ENCODE measurements at regions not wholly inside any gene's neighbourhood (a gene's known extent, or its start where the extent isn't known, plus 50 kb on each side); places are given as distances from the start of the nearest gene placed in this dataset.

- Histone ChIP-seq H3K9me3 (replicated peaks in 1 of 3) (no peaks in the 10 kb centered on the region), H3K27me3 (no peaks in the 10 kb centered on the region), H3K36me3 (replicated peaks in 1 of 2) (no peaks in the 10 kb centered on the region), H3K4me1 (replicated peaks in 1 of 2) (peaks cover 4 to 24% of the 10 kb centered on the region in 2 donors), H3K27ac (no peak overlapping the region), H3K4me3 (no peak overlapping the region)
- no peak for TF ChIP-seq POLR2A (IDR thresholded peaks at IDR 0.05)
- no peak for TF ChIP-seq CTCF (IDR thresholded peaks at IDR 0.05)
- 82 to 93% (median 88%) methylated on average over 7 of the region's 7 CpGs for WGBS, 4 donors
- no peak for DNase-seq
- intact Hi-C loops (cut with DNase I), result loop anchor here (5.0 kb wide), 2 partner anchors 94 to 104 kb away; partner anchors contain the start of gene ATF7IP (in 1 of the 2)
These were observed 102.5 kb upstream of the ATF7IP start for GRCh38 chr12:14262771-14263511.

- 90 to 100% (median 97%) methylated on average over 3 of the region's 3 CpGs for WGBS, 4 donors
- H3K9me3 ChIP-seq (replicated peaks in 1 of 3), result no peaks in the 10 kb centered on the region
- TF ChIP-seq CTCF (IDR thresholded peaks at IDR 0.05) (no peak), POLR2A (IDR thresholded peaks at IDR 0.05) (no peak)
- H3K27me3 ChIP-seq, result no peaks in the 10 kb centered on the region
- no peak for DNase-seq
- intact Hi-C loops (cut with DNase I), result loop anchor here (5.0 kb wide), 2 partner anchors 94 to 104 kb away; partner anchors contain the start of gene ATF7IP (in 1 of the 2)
- no peak overlapping the region for H3K27ac ChIP-seq
- H3K4me3 ChIP-seq, result no peak overlapping the region
- H3K4me1 ChIP-seq (replicated peaks in 1 of 2), result peaks cover 4 to 16% of the 10 kb centered on the region in 2 donors
- H3K36me3 ChIP-seq (replicated peaks in 1 of 2), result no peaks in the 10 kb centered on the region
These were observed 101.7 kb upstream of the ATF7IP start for GRCh38 chr12:14263742-14264141.

GRCh38 chr12:14264316-14264715 lies 101.2 kb upstream of the ATF7IP start:
- intact Hi-C loops (cut with DNase I), result loop anchor here (5.0 kb wide), 2 partner anchors 93 to 103 kb away; partner anchors contain the start of gene ATF7IP (in 1 of the 2)
- TF ChIP-seq POLR2A (IDR thresholded peaks at IDR 0.05) (no peak), CTCF (IDR thresholded peaks at IDR 0.05) (no peak)
- no peaks in the 10 kb centered on the region for H3K9me3 ChIP-seq (replicated peaks in 1 of 3)
- WGBS, 4 donors, result 67 to 79% (median 74%) methylated on average over 2 of the region's 2 CpGs
- H3K4me1 ChIP-seq (replicated peaks in 1 of 2), result peaks cover 4 to 16% of the 10 kb centered on the region in 2 donors
- H3K27ac ChIP-seq, result peak overlapping the region in 1 of 5 donors; percentile 18
- H3K4me3 ChIP-seq, result no peak overlapping the region
- DNase-seq, result no peak
- no peaks in the 10 kb centered on the region for H3K36me3 ChIP-seq (replicated peaks in 1 of 2)
- H3K27me3 ChIP-seq, result no peaks in the 10 kb centered on the region

GRCh38 chr12:14264778-14265177 lies 100.7 kb upstream of the ATF7IP start:
- peak overlapping the region in 1 of 5 donors; percentile 18 for H3K27ac ChIP-seq
- TF ChIP-seq POLR2A (IDR thresholded peaks at IDR 0.05) (no peak), CTCF (IDR thresholded peaks at IDR 0.05) (no peak)
- H3K4me1 ChIP-seq (replicated peaks in 1 of 2), result peaks cover 4 to 14% of the 10 kb centered on the region in 2 donors
- intact Hi-C loops (cut with DNase I), result loop anchor here (5.0 kb wide), 2 partner anchors 93 to 103 kb away; partner anchors contain the start of gene ATF7IP (in 1 of the 2)
- WGBS, 4 donors, result 79 to 88% (median 82%) methylated on average over 3 of the region's 3 CpGs
- no peak overlapping the region for H3K4me3 ChIP-seq
- no peak for DNase-seq
- no peaks in the 10 kb centered on the region for H3K9me3 ChIP-seq (replicated peaks in 1 of 3)
- no peaks in the 10 kb centered on the region for H3K27me3 ChIP-seq
- no peaks in the 10 kb centered on the region for H3K36me3 ChIP-seq (replicated peaks in 1 of 2)

Measured in adrenal gland (tissue), 9 donors.